Activated CD4-positive, alpha-beta T cell treated with anti-CD3 and anti-CD28 coated beads for 36 hours (primary cell): ENCODE measurements at regions not wholly inside any gene's neighbourhood (a gene's known extent, or its start where the extent isn't known, plus 50 kb on each side); places are given as distances from the start of the nearest gene placed in this dataset.

Source experiments
- ATAC-seq: fragments of 200-7000 bp; cut with Tn5 transposase; one replicate; pipeline ENCODE4 v1.10.0; 2021; ENCODE audit warnings: mild to moderate bottlenecking, moderate library complexity
- CTCF ChIA-PET: fragments of 350-600 bp; sonication (Branson Sonifier 250); formaldehyde crosslinking; loops from one replicate; lab custom pipeline; 2021; ENCODE audit warnings: antibody characterized with exemption; lab: Charles Lee
- POLR2A ChIA-PET: fragments of 350-600 bp; sonication (Branson Sonifier 250); formaldehyde crosslinking; loops from one replicate; lab custom pipeline; 2021; ENCODE audit warnings: antibody characterized with exemption, inconsistent platforms; lab: Charles Lee
- DNase-seq: peaks from one replicate; pipeline ENCODE4 v3.0.0-alpha.2; 2020
- H3K27ac Mint-ChIP-seq: one replicate; pipeline ENCODE4 v1.8.0; 2021; ENCODE audit warnings: mixed read lengths
- H3K27me3 Mint-ChIP-seq: one replicate; pipeline ENCODE4 v1.8.0; 2021; ENCODE audit warnings: mixed read lengths
- H3K36me3 Mint-ChIP-seq: one replicate; pipeline ENCODE4 v1.8.0; 2021; ENCODE audit warnings: low read depth, mixed read lengths
- H3K4me1 Mint-ChIP-seq: one replicate; pipeline ENCODE4 v1.8.0; 2021; ENCODE audit warnings: mixed read lengths
- H3K4me3 Mint-ChIP-seq: one replicate; pipeline ENCODE4 v1.8.0; 2021; ENCODE audit warnings: mild to moderate bottlenecking, moderate library complexity, mixed read lengths
- H3K9me3 Mint-ChIP-seq: one replicate; pipeline ENCODE4 v1.8.0; 2021; ENCODE audit warnings: low read depth, mixed read lengths
- intact Hi-C, 2 experiments: fragments of 100-400 bp; cut with DNase I in 1 of 2; cut with micrococcal nuclease in 1 of 2; formaldehyde crosslinking; loops; one replicate each; pipeline versions ENCODE4 v1.14.2 to v1.15.1; 2022 to 2024; cut with DNase I, micrococcal nuclease

- Mint-ChIP-seq H3K4me1 (no peaks in the 10 kb centered on the region), H3K27ac (no peak overlapping the region), H3K36me3 (no peaks in the 10 kb centered on the region), H3K4me3 (no peak overlapping the region), H3K9me3 (no peaks in the 10 kb centered on the region), H3K27me3 (peaks cover 4% of the 10 kb centered on the region)
- ATAC-seq (no peak), DNase-seq (no peak)
- ChIA-PET CTCF (no interaction called here), POLR2A (no interaction called here)
- intact Hi-C loops: no loop called here
Observed at GRCh38 chr4:10303291-10303690, 153.9 kb downstream of the ZNF518B start.

- POLR2A ChIA-PET: no interaction called here
- DNase-seq: no peak
- CTCF ChIA-PET: no interaction called here
- Mint-ChIP-seq H3K4me1 (no peaks in the 10 kb centered on the region), H3K4me3 (no peak overlapping the region), H3K36me3 (no peaks in the 10 kb centered on the region), H3K27ac (no peak overlapping the region), H3K27me3 (peaks cover 4% of the 10 kb centered on the region), H3K9me3 (no peaks in the 10 kb centered on the region)
- intact Hi-C loops: no loop called here
- no peak for ATAC-seq
Observed at GRCh38 chr4:10302096-10302495, 155.1 kb downstream of the ZNF518B start.

- Mint-ChIP-seq H3K36me3 (no peaks in the 10 kb centered on the region), H3K4me3 (no peak overlapping the region), H3K27ac (no peak overlapping the region), H3K9me3 (no peaks in the 10 kb centered on the region), H3K4me1 (no peaks in the 10 kb centered on the region), H3K27me3 (peaks cover 4% of the 10 kb centered on the region)
- ChIA-PET CTCF (no interaction called here), POLR2A (no interaction called here)
- no peak for DNase-seq
- intact Hi-C loops: no loop called here
- ATAC-seq: no peak
Observed at GRCh38 chr4:10299601-10300000, 157.6 kb downstream of the ZNF518B start.

GRCh38 chr4:10298681-10299080 is 158.5 kb downstream of the ZNF518B start:
- ChIA-PET POLR2A (no interaction called here), CTCF (interaction anchor here (0.6 kb wide), 1 partner anchor 1742 kb away, joined by 3 read pairs; no protein-coding TSS in a partner anchor)
- intact Hi-C loops: no loop called here
- no peak overlapping the region for H3K4me3 Mint-ChIP-seq
- H3K4me1 Mint-ChIP-seq: no peaks in the 10 kb centered on the region
- no peaks in the 10 kb centered on the region for H3K36me3 Mint-ChIP-seq
- ATAC-seq (no peak), DNase-seq (no peak)
- H3K9me3 Mint-ChIP-seq: no peaks in the 10 kb centered on the region
- no peak overlapping the region for H3K27ac Mint-ChIP-seq
- H3K27me3 Mint-ChIP-seq: peaks cover 4% of the 10 kb centered on the region

- ATAC-seq: no peak
- no peaks in the 10 kb centered on the region for H3K9me3 Mint-ChIP-seq
- intact Hi-C loops: no loop called here
- no peak overlapping the region for H3K27ac Mint-ChIP-seq
- H3K36me3 Mint-ChIP-seq: no peaks in the 10 kb centered on the region
- DNase-seq: no peak
- H3K4me1 Mint-ChIP-seq: no peaks in the 10 kb centered on the region
- POLR2A ChIA-PET: no interaction called here
- peaks cover 2% of the 10 kb centered on the region for H3K27me3 Mint-ChIP-seq
- CTCF ChIA-PET: interaction anchor here (0.7 kb wide), 1 partner anchor 140 kb away, joined by 3 read pairs; no protein-coding TSS in a partner anchor
- no peak overlapping the region for H3K4me3 Mint-ChIP-seq
Observed at GRCh38 chr4:10296730-10297129, 160.5 kb downstream of the ZNF518B start.

GRCh38 chr4:10295301-10295700 is 161.9 kb downstream of the ZNF518B start:
- H3K27ac Mint-ChIP-seq: no peak overlapping the region
- DNase-seq (no peak), ATAC-seq (no peak)
- H3K27me3 Mint-ChIP-seq: peaks cover 2% of the 10 kb centered on the region
- ChIA-PET POLR2A (no interaction called here), CTCF (no interaction called here)
- no peaks in the 10 kb centered on the region for H3K9me3 Mint-ChIP-seq
- intact Hi-C loops: no loop called here
- H3K4me1 Mint-ChIP-seq: no peaks in the 10 kb centered on the region
- no peaks in the 10 kb centered on the region for H3K36me3 Mint-ChIP-seq
- no peak overlapping the region for H3K4me3 Mint-ChIP-seq

GRCh38 chr4:10289538-10289906 is 167.7 kb downstream of the ZNF518B start:
- H3K27ac Mint-ChIP-seq: no peak overlapping the region
- no peaks in the 10 kb centered on the region for H3K27me3 Mint-ChIP-seq
- intact Hi-C loops: no loop called here
- ATAC-seq (no peak), DNase-seq (no peak)
- no peak overlapping the region for H3K4me3 Mint-ChIP-seq
- H3K36me3 Mint-ChIP-seq: no peaks in the 10 kb centered on the region
- H3K4me1 Mint-ChIP-seq: no peaks in the 10 kb centered on the region
- POLR2A ChIA-PET: no interaction called here
- CTCF ChIA-PET: no interaction called here
- no peaks in the 10 kb centered on the region for H3K9me3 Mint-ChIP-seq

- ChIA-PET POLR2A (no interaction called here), CTCF (no interaction called here)
- DNase-seq (no peak), ATAC-seq (no peak)
- H3K9me3 Mint-ChIP-seq: no peaks in the 10 kb centered on the region
- no peaks in the 10 kb centered on the region for H3K36me3 Mint-ChIP-seq
- H3K27ac Mint-ChIP-seq: no peak overlapping the region
- H3K27me3 Mint-ChIP-seq: no peaks in the 10 kb centered on the region
- no peak overlapping the region for H3K4me3 Mint-ChIP-seq
- intact Hi-C loops: no loop called here
- no peaks in the 10 kb centered on the region for H3K4me1 Mint-ChIP-seq
Observed at GRCh38 chr4:10288830-10289537, 168.2 kb downstream of the ZNF518B start.

- DNase-seq: no peak
- Mint-ChIP-seq H3K27me3 (no peaks in the 10 kb centered on the region), H3K4me3 (no peak overlapping the region), H3K27ac (no peak overlapping the region), H3K36me3 (no peaks in the 10 kb centered on the region), H3K9me3 (no peaks in the 10 kb centered on the region), H3K4me1 (no peaks in the 10 kb centered on the region)
- CTCF ChIA-PET: no interaction called here
- intact Hi-C loops: no loop called here
- ATAC-seq: no peak
- POLR2A ChIA-PET: no interaction called here
Observed at GRCh38 chr4:10285028-10285427, 168.4 kb upstream of the WDR1 start.

- intact Hi-C loops: no loop called here
- Mint-ChIP-seq H3K27ac (no peak overlapping the region), H3K4me3 (no peak overlapping the region), H3K9me3 (no peaks in the 10 kb centered on the region), H3K4me1 (no peaks in the 10 kb centered on the region), H3K27me3 (no peaks in the 10 kb centered on the region), H3K36me3 (no peaks in the 10 kb centered on the region)
- ChIA-PET CTCF (no interaction called here), POLR2A (no interaction called here)
- no peak for DNase-seq
- no peak for ATAC-seq
Observed at GRCh38 chr4:10283761-10284160, 167.2 kb upstream of the WDR1 start.

GRCh38 chr4:10281996-10282395 is 165.4 kb upstream of the WDR1 start:
- H3K4me3 Mint-ChIP-seq: no peak overlapping the region
- intact Hi-C loops: no loop called here
- no peaks in the 10 kb centered on the region for H3K9me3 Mint-ChIP-seq
- no peaks in the 10 kb centered on the region for H3K27me3 Mint-ChIP-seq
- no peaks in the 10 kb centered on the region for H3K36me3 Mint-ChIP-seq
- H3K27ac Mint-ChIP-seq: no peak overlapping the region
- CTCF ChIA-PET: no interaction called here
- ATAC-seq (no peak), DNase-seq (no peak)
- POLR2A ChIA-PET: no interaction called here
- no peaks in the 10 kb centered on the region for H3K4me1 Mint-ChIP-seq

- Mint-ChIP-seq H3K27me3 (no peaks in the 10 kb centered on the region), H3K27ac (no peak overlapping the region), H3K36me3 (no peaks in the 10 kb centered on the region), H3K9me3 (no peaks in the 10 kb centered on the region), H3K4me3 (no peak overlapping the region), H3K4me1 (no peaks in the 10 kb centered on the region)
- ATAC-seq (no peak), DNase-seq (no peak)
- intact Hi-C loops: no loop called here
- CTCF ChIA-PET: interaction anchor here (0.8 kb wide), 1 partner anchor 13 kb away, joined by 3 read pairs; no protein-coding TSS in a partner anchor
- POLR2A ChIA-PET: no interaction called here
Observed at GRCh38 chr4:10279261-10279660, 162.7 kb upstream of the WDR1 start.
